ENCODE measurements at regions not wholly inside any gene's neighbourhood (a gene's known extent, or its start where the extent isn't known, plus 50 kb on each side); places are given as distances from the start of the nearest gene placed in this dataset.

DNA sequence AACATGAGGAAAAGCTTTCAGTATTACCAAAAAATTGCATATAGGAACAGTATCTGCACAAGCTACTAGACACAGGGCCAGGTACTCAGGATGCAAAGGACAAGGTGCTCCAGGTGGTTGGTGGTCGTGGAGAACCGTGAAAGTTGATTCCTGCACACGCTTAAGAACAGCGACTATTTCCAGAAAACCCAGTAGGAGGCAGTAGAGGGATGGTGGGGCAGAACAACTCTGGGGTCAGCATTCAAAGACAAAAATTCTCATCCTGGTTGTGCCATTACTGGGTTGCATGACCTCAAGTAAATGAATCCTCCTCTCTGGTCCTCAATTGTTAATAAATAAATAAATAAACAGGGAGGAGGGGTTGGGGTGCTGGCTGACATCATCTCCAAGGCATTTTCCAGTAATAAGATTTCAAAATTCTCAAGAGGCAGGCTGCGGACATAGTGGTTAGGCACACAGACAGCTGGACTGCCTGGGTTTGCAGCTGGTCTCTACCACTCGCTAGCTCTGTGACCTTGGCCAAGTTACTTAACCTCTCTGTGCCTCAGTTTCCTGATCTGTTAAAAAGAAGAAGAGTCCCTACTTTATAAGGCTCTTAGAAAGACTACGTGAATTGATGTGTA, 89.6 kb downstream of the ISX start:
- TF ChIP-seq POLR2A (IDR thresholded peaks at IDR 0.05) = no peak
- TF ChIP-seq, protein P1, sequence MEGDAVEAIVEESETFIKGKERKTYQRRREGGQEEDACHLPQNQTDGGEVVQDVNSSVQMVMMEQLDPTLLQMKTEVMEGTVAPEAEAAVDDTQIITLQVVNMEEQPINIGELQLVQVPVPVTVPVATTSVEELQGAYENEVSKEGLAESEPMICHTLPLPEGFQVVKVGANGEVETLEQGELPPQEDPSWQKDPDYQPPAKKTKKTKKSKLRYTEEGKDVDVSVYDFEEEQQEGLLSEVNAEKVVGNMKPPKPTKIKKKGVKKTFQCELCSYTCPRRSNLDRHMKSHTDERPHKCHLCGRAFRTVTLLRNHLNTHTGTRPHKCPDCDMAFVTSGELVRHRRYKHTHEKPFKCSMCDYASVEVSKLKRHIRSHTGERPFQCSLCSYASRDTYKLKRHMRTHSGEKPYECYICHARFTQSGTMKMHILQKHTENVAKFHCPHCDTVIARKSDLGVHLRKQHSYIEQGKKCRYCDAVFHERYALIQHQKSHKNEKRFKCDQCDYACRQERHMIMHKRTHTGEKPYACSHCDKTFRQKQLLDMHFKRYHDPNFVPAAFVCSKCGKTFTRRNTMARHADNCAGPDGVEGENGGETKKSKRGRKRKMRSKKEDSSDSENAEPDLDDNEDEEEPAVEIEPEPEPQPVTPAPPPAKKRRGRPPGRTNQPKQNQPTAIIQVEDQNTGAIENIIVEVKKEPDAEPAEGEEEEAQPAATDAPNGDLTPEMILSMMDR (IDR thresholded peaks at IDR 0.05) = no peak
- no peak for TF ChIP-seq EP300 (IDR thresholded peaks at IDR 0.05)
- TF ChIP-seq POLR2AphosphoS5 (IDR thresholded peaks at IDR 0.05) = no peak

Measured in stomach (tissue), 4 donors.